Activated naive CD8-positive, alpha-beta T cell treated with anti-CD3 and anti-CD28 coated beads, Interleukin-2, amount 50 U/mL, for 16 hours (primary cell): ENCODE measurements at regions not wholly inside any gene's neighbourhood (a gene's known extent, or its start where the extent isn't known, plus 50 kb on each side); places are given as distances from the start of the nearest gene placed in this dataset.

Experiments used
- DNase-seq: peaks from one replicate; pipeline ENCODE4 v3.0.0-alpha.2; 2020; ENCODE audit warnings: low read depth, low spot score

- DNase-seq = no peak
Measured at GRCh38 chr14:87732562-87732961, 260.4 kb downstream of the GALC start.

DNA sequence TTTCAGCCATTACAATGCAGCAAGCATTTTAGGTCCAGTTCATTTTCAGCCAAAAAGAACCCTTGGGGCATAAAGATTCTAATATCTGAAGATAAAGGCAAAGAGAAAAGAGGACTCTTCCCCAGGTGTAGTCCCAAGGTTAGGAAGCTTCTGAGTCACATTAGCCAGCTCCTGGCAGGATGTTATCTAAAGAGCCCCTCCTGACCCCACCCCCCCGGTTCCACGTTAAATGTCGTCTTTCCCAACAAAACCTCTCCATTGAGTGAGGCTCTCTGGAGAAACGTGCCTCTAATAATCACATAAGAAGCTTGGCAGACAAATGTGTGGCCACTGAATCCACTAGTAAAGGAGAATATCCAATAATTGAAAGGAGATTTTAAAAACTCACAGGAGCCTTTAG lies 267.7 kb downstream of the GALC start:
- DNase-seq = no peak

GRCh38 chr14:87712396-87713090 lies 280.4 kb downstream of the GALC start:
- DNase-seq = no peak

GRCh38 chr14:87705439-87705896 lies 287.5 kb downstream of the GALC start:
- DNase-seq = no peak

- DNase-seq = no peak
Measured at GRCh38 chr14:87698481-87698880, 294.5 kb downstream of the GALC start.

DNA sequence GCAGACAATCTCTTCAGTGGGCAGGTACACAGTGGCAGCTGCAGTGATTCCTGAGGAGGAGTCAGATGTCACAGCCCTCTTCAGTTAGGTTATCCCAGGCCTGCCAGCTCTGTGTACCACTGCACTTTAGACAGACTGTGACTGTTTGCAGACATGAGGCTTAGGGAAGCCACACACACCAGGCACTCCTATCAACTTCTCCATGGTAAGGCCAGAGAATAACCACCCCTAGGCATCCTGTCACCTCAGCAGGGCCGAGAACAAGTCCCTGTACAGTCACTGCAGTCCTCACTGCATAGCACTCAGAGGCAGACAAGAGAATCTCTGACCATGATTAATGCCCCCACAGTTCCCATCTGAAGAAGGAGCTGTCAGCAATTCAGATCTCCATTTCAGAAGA lies 296.5 kb downstream of the GALC start:
- no peak for DNase-seq

DNA sequence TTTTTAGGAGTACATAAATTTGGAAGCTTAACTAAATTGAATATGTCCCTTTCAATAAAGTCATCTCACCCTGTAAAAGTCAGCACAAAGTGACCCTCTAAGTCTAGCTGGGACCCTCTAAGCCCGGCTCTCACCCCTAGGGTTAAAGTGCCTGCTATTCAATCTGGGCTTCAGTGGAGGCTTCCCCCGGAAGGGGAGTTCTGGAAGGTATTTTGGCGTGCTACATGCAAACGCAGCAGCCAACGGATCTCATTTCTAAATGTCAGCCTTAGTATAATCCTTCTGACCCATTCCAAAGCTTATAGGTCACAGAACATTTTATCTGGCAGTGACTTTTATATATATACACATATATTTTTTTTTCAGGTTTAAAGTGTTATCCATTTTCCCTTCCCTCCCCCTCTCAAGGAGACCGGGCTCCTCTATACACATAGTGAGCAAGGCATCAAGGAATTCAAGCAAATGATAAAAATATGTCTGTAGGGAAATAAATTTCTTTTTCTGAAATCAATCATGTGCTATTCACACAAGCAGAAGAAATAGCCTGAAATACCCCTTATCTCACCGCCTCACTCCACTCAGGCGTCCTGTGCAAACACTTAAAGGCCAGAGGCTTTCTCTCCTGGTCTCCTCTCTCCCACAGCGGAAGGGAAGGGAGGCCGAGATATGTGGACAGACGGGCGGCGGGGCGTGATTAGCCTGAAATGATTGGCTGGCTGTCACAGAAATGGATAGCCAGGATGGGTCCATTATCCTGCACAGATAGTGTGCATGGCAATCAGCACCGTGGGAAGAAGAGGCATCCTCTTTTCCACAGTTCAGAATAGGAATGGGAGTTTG lies 301.7 kb downstream of the GALC start:
- DNase-seq = no peak

DNA sequence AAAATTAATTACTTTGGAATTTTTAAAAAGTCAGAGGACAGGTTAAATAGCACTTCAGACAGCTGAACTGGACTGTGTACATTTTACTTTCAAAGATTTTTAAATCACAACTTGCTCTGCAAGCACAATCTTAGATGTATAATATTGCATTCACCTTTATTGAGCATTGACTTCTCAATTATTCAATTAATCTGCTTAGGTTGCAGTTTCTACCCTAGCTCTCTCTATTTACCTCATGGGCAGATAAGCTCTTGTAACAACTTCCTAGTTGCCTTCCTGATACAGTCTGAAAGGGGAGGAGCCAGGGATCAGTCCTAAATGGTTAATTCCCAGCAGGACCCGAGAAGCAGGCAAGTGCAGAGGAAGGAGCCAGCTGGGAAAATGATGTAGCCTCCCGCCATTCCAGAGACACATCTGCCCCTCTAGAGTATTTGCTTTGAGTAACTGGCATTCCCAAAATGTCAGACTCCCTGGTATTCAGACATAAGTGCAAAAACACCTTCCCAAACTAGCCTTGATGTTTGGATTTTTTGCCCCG lies 302.8 kb downstream of the GALC start:
- DNase-seq = no peak

DNA sequence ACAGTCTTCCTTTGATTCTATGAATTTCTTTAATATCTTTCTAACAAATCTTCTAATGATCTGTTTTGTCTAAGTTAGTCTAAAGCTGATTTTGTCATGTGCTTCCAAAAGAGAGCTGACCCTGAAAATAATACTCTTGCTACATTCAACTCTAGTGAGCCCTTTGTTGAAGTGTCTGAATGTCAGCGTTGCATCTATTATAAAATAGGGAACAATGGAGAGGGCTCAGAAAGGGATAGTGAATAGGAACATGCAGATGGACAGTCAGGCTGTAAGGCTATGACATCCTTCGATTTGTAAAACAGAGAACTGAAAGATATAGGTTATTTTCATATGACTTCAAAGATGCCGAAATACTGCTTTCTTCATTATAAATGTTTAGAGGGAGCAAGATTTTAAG lies 304.5 kb downstream of the GALC start:
- no peak for DNase-seq

GRCh38 chr14:87687420-87687819 lies 305.6 kb downstream of the GALC start:
- DNase-seq = no peak

DNA sequence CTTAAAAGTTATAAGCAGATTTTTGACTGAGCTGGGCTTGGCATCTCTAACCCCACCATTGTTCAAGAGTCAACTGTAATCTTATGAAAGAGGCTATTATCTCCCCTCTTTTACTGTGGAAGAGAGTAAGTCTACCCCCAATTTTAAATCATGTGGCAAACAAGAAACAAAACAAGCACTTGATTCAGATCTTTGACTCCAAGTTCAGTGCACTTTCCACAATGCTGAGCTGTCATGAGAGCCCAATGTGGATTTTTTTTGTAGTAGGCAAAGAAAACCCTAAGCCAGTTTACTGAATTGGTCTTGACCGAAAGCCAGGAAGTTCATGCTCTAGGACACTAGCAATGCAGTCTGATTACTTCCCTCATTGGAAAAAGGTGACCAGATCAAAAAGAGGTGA lies 306.2 kb downstream of the GALC start:
- DNase-seq = no peak

DNA sequence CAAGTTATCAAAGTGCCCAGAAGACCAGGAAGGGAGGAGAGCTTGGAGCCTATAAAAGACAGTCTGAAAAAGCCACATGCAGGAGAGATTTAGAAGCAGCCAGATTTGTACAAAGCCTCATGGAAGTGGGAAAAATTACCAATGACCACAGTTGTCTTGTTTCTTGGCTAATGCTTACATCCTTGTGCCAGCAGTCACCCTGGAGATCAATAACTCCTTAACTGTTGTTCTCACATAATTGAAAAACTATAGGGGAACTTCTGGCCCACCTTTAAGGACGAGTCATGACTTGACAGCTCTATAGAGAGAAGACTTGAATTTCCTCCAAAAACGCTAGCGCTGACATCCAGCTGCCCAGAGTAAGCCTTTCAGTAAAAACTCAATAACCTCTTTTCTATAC lies 313.1 kb downstream of the GALC start:
- DNase-seq = no peak

- no peak for DNase-seq
Measured at GRCh38 chr14:87678624-87679023, 314.4 kb downstream of the GALC start.

DNA sequence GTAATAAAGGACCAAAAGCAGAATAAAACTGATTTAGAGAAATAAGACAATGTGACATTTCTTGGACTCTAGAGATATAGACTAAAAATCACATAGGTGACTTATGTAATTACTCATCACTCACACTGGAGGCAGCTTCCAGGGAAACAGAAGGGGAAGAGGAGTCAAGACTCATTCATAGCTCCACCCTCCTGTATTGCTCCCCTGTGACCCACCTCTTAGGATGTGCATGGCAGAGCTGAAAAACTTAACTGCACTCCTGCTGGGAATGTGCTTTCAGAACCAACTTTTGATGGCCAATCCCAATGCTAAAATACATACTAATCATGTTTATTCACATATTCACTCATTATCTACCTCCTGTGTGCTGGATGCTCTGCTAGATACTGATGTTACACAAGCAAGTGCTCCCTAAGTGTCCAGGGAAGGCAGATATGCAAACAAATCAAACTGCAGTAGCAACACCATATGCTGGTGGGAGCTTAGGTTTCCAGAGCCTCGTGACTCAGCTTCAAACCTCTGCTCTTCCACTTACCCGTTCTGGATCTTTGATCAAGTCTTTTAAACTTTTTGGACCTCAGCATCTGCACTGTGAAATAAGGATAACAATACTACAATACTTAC lies 316.1 kb downstream of the GALC start:
- no peak for DNase-seq

GRCh38 chr14:87667659-87668058 lies 325.3 kb downstream of the GALC start:
- DNase-seq = no peak

- DNase-seq = no peak
Measured at GRCh38 chr14:87656315-87656714, 336.7 kb downstream of the GALC start.

DNA sequence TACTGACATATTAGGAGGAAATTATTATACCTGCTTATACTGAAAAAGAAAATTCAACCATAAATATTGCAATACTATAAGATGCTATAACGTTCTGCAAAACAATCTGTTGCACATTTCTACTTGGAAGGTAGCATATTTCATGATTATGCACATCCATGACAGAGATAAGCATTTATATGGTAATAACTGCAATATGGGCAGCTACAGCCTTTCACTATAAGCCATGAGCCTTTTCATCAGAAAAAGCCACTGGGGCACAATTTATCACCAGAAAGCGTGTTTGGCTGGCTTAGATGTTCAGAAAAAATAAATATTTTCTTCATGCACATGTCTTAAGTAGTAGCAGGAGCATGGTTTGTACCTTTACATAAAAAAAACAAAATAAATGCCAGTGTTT lies 340.7 kb downstream of the GALC start:
- no peak for DNase-seq

DNA sequence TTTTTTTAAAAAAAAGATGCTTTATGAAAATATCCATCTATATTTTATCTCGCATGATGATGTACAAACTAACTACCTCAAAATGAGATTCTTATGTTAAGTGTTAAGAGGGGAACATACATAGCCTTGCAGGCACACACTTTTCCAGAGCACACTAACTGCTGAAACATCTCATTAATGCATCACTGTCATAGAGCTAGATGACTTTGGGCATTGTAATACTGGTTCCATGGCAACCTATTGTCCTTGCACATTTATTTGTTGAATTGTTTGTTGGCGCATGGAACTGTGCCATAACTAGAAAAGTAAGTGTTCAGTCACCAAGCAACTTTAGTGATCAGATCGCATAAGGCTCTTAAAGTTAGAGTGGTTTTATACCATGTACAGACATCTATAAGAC lies 348.3 kb downstream of the GALC start:
- no peak for DNase-seq

GRCh38 chr14:87643005-87643404 lies 350.0 kb downstream of the GALC start:
- no peak for DNase-seq

- no peak for DNase-seq
Measured at GRCh38 chr14:87640553-87640952, 352.4 kb downstream of the GALC start.

DNA sequence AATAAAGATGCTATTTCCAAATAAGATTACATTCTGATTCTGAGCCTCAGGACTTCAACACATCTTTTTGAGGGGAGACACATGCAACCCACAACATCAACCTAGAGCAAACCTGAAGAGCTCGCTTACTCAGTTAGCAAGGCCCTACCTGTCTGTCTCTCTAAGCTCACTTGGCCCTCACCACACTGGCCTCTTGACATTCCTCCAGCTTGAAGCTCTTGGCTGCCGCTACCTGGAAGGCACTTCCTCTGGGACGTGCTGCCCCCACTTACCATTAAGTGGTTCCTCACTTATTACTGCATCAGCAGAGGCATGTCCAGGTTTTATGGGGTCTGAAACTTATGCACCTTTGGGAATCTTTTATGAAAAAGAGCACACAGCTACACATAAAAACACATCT lies 354.8 kb downstream of the GALC start:
- no peak for DNase-seq

- DNase-seq = no peak
Measured at GRCh38 chr14:87635442-87635841, 357.5 kb downstream of the GALC start.
